ENCODE measurements at regions not wholly inside any gene's neighbourhood (a gene's known extent, or its start where the extent isn't known, plus 50 kb on each side); places are given as distances from the start of the nearest gene placed in this dataset.

DNA sequence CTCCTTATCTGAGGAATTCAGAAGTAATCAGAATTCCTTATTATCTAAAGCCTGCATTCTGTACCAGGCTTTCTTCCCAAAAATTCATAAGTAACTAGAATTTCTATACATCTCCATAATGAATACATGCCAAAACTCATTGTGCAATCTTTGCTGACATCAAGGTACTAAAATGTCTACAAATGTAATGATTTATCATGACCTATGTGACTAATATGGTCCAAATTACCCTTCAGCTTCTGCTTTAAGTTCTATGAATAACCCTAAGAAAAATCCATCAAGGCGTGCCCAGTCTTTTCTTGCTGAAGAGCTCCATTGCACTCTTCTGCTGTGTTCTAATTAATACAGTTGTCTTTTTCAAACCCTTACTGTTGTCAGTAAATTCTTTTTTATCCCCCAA, 58.5 kb upstream of the SLITRK1 start:
- TF ChIP-seq, protein P1, sequence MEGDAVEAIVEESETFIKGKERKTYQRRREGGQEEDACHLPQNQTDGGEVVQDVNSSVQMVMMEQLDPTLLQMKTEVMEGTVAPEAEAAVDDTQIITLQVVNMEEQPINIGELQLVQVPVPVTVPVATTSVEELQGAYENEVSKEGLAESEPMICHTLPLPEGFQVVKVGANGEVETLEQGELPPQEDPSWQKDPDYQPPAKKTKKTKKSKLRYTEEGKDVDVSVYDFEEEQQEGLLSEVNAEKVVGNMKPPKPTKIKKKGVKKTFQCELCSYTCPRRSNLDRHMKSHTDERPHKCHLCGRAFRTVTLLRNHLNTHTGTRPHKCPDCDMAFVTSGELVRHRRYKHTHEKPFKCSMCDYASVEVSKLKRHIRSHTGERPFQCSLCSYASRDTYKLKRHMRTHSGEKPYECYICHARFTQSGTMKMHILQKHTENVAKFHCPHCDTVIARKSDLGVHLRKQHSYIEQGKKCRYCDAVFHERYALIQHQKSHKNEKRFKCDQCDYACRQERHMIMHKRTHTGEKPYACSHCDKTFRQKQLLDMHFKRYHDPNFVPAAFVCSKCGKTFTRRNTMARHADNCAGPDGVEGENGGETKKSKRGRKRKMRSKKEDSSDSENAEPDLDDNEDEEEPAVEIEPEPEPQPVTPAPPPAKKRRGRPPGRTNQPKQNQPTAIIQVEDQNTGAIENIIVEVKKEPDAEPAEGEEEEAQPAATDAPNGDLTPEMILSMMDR (IDR thresholded peaks at IDR 0.05; ENCODE audit: low read depth, low read length) = no peak
- TF ChIP-seq EZH2phosphoT487 (IDR thresholded peaks at IDR 0.05; ENCODE audit: low read depth) = no peak
